NOMO-1 (cell line): ENCODE measurements at regions not wholly inside any gene's neighbourhood (a gene's known extent, or its start where the extent isn't known, plus 50 kb on each side); places are given as distances from the start of the nearest gene placed in this dataset.

Experiments used
- DNase-seq, 2 experiments: peaks; one replicate each; lab custom pipeline; 2025; ENCODE audit not compliant: unreplicated experiment in 2 of 2; lab: John Stamatoyannopoulos, UW

DNA sequence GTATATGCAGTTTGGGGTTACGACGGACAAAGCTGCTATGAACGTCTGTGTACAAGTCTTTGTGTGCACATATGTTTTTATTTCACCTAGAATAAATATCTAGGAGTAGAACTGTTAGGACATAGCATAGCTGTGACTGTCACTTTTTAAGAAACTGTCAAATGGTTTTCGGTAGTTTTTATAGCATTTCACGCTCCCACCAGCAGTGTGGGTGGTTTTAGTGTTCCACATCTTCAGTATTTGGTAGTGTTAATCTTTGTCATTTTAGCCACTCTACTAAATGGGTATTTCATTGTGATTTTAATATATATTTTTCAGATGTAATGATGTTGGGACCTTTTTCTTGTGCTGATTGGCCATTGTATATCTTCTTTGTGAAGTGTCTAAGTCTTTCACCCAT is 109.1 kb upstream of the BCAT1 start:
- no peak for DNase-seq

DNA sequence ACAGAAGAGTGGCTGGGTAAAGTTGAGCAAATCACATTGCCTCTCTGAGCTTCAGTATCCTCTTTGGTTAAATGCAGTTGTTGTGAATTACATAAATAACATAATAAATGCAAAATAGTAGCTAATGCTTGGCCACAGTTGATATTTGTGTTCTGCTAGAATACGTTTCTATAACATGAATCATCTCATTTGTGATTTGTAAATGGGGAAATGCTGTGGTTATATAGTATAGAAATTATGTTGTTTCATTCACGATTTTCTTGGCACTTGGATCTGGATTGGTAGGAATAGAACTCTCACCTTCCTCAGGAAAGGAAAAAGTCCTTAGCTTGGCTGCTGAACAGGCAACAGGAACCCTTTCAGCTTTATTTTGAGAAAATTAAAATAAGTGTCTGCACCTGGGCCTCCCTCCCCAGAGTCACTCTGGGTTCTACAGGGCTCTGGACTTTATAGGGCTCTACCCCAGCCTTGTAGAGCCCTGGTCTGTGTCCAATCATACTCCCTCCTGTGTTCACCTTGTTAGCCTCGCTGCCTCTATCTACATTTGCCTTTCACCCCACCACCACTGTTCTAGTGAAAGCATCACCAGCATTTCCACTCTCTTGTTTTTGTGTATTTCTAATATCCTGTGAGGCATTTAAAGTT is 107.7 kb upstream of the BCAT1 start:
- DNase-seq = peak in 1 of 2 experiments; percentile 36

DNA sequence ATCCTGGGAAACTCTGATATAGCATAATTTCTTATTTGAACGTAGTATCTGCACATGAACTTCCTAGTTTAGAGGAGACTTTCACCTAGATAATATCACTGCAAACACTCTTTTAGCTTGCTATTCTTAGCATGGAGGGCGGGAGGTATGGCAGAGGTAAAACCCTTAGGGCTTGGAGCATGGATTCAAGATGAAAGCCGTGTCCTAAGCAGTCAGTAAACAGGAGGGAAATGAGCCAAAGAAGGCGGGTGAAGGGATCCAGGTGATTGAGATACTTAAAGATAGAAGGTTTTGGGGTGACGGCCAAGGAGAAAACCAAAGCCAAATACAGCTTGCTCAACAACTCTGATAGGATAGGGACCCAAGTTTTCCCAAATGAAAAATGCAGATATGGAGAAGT is 107.1 kb upstream of the BCAT1 start:
- DNase-seq = no peak

DNA sequence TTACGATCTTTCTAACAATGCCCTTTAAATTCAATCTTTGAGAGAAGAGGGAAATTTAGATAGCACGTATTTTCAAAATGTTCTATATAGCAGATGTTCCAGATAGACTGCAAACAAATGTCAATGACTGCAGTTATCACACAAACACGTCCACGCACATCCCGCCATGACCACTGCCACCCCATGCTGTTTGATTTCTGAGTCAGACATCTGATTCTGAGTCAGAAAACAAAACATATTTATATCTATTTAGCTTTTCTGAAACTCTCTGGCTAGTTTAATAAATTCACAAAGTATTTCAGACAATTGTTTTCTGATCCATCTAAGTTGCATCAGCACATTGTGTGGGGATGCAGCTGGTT is 105.9 kb upstream of the BCAT1 start:
- DNase-seq = no peak

DNA sequence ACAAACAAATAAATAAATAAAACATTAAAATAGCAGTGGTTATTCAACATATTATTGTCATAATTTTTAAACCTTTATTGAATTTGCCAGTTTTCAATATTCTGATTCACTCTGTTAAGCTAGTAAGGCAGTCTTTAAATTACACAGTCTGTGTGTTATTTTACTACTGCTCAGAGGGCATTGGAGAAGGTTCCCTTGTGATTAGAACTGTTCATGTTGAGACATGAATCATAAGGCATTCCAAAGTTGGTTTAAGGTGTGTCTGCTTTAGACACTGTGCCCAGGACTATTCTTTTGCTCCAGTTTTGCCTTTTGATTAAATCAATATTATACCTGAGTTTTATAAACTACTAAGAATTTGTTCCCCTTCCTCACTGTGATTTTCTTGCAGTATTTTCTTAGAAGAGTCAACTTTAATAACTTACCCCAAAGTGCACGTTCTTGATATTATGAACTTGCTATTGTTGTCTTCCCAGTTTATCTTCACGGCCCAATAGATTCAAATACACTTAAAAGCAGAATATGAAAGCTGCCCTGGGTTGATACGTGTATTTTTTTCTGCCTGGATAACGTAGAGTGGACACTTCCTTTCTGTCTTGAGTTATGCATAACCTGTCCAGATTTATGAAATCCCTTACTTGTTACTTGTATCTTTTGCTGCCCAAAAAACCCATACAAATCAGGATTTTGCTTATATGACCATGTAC is 105.3 kb upstream of the BCAT1 start:
- DNase-seq = peak in 1 of 2 experiments; percentile 16

DNA sequence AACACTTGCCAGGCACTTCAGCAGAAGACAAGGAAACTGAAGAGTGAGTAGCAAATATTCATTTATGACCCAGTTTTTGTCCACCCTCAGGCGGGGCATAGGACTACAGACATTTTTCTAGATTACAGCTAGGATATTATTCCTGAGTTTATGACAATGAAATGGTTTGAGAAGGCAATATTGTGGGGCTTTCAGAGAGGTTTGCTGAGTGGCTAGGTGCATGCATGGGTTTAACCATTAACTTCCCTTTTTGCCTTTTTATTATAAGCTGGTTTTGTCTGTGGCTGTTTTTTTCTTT is 104.0 kb upstream of the BCAT1 start:
- DNase-seq = peak; percentile 62 to 77

DNA sequence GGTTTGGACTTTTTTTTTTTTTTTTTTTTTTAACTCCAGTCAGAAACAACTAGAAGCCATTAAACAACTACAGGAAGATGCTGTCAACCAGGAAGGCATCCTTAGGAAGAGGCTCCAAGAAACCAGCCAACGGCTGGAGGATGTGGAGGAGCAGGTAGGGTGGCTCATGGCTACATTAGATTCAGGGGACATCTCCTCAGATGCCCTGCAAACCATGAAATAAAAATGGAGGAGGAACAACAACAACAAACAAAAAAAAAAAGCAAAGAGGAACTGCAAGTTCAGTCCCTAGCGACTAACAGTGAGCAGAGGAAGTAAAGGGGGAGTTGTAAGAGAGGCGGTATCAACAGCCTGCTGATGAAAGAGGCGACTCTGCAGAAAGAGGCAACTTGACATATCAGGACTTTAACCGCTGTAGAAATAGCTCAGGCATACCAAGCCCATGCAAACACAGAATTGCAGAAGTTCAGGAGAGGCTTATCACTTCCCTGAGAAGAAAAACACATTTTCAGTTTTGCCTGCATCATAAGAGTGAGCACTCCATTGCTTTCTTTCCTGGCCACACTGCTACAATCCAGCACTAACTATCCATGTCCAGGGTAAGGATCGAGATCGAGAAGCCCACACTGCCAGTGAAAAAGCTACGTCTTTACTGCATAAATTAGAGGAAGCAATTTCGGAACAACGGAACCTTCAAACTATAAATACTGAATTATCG is 103.5 kb upstream of the BCAT1 start:
- peak; percentile 95 to 99 for DNase-seq

DNA sequence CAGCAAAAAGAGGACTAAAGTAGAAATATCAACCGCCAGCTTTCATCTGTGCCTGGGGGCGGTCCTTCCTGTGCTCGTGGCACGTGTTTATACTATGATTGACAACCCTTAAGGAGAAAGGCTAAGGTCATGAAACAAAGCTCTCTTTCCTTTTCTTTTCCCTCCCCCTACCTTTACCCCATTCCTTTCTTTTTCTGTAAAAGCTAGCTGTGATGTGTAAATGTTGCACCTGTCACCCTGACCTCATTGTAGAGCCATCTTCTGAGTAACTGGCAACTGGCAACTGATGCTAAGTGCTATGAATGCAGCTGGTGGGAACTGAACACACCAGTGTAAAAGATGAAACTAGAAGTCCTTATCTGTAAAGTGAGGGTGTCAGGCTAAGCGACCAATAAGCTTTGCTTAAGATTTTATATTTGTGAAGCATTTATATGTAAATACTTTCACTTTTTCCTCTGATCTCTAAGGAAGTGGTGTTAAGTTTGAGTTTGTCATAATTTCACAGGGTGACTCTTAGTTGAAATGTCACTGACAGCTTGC is 102.8 kb upstream of the BCAT1 start:
- DNase-seq = peak; percentile 61 to 82

DNA sequence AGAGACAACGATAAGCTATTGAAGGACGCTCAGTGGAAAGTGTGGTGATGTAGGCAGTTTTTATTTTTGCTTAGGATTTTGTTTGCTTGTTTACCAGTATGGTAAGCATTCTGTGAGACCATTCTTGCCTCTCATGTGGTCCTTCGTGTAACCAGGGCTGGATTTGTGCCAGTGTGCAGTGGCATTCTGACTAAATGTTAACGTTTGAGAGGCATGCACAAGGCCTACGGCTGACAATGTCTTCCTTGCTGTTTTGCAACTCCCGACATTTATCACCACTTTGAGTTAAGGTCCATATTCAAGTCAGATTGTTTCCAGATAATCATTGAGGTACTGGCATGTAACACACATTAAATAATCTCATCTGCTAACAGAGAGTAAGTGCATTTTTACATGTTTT is 102.3 kb upstream of the BCAT1 start:
- DNase-seq = no peak

DNA sequence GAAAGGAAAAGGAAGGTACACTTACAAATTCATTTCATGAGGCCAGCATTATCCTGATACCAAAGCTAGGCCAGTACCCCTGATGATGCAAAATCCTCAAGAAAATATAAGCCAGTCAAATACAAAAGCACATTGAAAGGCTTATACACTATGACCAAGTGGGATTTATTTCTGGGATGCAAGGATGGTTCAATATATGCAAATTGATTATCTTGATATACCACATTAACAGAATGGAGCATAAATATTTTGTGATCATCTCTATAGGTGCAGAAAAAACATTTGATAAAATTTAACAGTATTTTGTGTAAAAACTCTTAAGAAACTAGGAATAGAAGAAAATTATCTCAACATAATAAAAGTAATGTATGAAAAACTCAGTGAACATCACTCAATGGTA is 97.0 kb upstream of the BCAT1 start:
- DNase-seq = no peak

DNA sequence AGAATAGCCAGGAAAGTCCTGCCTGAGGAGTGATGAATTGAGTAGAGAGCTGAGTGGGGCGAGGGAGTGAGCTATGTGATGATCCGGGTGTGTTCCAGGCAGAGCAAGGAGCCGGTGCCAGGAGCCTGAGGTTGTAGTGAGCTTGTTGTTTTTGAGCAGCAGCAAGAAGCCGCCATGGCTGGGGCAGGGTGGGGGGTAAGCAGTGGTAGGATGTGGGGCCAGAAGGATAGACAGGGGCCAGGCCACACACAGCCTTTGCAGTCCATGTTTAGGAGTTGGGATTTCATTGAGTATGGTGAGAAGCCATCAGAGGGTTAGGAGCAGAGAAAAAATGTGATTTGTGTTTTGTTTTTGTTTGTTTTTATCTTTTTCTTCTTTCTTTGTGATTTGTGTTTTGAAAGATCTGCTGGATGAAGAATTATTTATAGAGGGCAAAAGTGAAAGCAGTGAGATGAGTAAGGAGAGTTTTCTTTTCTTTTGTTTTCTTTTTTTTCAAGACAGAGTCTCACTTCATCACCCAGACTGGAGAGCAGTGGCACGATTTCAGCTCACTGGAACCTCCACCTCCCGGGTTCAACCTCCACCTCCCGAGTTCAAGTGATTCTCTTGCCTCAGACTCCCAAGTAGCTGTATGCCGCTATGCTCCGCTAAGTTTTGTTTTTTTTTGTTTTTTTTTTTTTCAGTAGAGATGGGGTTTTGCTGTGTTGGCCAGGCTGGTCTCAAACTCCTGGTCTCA is 92.3 kb upstream of the BCAT1 start:
- no peak for DNase-seq

DNA sequence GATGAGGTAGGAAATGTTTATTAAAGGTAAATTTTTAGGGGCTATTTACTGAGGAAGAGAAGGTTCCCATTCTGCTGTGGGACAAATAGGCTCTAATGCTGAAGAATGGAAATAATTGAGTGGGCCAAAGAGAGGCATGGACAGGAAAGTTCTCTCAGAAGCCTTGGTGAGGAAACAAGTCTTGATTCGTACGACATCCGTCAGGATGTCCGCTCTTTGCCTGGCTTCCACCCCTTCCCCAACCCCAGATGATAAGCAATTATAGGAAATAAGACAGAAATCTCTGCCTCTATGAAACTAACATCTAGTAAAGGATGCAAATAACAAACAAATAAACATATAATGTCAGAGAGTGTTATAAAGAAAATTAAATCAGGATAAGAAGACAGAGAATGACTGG is 91.7 kb upstream of the BCAT1 start:
- no peak for DNase-seq

DNA sequence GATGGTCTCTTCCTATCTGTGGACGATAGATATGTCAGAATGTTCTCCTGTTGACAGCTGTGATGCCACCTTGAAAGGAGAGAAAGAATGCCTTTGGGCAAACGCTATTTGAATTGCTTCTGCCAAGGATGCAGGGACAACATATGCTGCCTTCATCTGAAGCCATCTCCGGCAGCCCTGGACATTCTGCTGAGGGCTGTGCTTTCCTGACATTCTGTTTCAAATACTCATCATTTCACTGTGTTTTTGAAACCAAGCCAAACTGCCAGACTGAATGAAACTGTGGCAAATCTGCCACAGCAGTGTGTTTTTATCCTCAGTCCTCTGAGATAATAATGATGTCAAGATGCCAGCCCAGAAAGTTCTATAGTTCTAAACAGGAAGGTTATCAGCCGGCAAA is 85.8 kb upstream of the BCAT1 start:
- DNase-seq = no peak

DNA sequence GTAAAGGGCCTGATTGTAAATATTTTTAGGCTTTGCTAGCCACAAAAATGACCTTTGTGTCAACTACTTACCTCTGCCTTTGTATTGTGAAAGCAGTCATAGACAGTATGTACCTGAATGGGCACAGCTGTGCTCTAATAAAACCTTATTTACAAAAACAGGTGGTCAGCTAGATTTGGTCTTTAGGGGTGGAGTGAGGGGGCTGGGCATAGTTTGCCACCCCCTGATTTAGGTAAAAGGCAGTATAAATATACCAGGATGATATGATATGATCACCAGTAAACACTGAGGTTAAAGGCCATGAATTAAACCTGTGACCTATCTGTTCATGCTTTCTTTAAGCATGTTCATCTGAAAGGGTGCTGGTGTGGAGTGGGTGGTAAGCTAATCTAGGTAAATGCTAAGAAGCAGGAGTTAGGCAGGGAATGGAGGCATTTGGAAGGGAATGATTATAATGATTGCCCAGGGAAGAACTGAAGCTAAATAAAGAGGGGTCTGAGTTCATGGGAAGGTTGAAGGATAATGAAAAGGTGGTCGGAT is 77.1 kb upstream of the BCAT1 start:
- DNase-seq = no peak

DNA sequence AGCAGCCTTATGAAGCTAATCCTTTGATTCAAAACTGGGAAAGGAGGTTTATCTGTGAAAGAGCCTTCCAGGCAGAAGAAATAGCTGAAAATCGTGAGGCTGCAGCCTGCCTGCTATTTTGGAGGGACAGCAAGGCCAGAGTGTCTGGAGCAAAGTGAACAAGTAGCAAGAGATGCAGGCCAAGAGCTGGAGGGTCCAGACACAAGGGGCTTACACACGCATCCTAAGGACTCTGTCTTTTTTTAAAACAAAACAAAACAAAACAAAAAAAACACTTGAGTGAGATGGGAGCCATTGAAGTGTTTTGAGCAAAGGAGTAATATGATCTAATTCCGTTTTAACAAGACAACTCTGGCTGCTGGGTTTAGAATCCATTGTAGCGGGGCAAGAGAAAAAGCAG is 76.4 kb upstream of the BCAT1 start:
- DNase-seq = no peak

DNA sequence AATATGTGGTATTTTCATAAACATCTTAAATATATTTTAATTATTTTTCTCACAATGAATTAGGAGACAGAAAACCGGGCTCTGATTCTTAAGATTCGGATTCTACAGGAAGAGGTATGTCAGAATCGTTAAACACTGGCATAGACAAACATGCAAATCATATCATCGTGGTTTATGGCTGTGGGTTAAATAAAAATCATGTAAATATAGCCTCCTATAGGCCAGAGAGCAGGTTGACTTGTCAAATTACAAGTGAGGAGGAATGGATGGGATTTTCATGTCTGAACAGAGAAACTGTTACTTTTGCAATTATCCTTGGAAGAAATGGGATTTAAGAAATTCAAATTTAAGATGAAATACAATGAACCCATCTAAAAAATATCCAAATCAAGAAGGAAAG is 74.9 kb upstream of the BCAT1 start:
- no peak for DNase-seq

DNA sequence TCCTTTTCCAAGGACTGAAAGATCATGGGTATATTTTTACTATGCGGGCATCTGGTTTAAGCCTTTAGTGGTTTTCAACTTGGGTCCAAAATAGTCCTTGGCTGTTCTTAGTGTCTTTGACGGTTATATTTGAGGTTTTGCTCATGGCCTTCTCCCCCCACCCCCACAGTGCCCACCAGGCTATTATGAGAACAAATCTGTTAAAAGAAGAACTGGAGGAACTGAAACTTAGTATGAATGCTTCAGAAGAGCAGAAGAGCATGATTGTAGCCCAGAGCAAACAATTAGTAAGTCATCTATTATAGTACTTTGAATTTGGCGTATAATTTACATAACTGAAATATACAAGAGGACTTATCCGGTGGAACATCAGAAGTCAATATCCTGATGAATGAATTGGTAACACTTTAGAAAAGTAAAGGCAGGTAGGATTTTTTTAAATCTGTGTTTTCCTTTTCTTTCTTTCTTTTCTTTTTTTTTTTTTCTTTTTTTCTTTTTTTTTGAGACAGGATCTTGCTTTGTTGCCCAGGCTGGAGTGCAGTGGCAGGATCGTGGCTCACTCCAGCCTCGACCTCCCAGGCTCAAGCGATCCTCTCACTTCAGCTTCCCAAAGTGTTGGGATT is 71.8 kb upstream of the BCAT1 start:
- DNase-seq = peak; percentile 85 to 91

DNA sequence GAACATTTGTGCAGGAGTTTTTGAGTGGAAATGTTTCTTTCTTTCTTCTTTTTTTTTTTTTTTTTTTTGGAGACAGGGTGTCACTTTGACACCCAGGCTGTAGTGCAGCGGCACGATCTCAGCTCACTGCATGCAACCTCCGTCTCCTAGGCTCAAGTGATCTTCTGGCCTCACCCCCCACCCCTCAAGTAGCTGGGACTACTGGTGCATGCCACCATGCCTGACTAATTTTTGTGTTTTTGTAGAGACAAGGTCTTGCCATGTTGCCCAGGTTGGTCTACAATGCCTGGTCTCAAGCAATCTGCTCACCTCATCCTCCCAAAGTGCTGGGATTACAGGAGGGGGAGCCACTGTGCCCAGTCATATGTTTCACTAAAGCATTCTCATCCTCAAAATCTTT is 69.2 kb upstream of the BCAT1 start:
- DNase-seq = no peak

DNA sequence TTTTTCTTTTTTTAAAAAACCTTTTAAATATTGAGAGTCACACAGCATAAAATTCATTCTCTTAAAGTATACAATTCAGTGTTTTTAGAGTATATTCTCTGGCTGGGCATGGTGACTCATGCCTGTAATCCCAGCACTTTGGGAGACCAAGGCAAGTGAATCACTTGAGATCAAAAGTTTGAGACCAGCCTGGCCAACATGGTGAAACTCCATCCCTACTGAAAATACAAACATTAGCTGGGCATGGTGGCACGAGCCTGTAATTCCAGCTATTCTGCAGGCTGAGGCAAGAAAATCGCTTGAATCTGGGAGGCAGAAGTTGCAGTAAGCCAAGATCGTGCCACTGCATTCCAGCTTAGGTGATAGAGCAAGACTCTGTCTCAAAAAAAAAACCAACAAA is 68.4 kb upstream of the BCAT1 start:
- DNase-seq = no peak

DNA sequence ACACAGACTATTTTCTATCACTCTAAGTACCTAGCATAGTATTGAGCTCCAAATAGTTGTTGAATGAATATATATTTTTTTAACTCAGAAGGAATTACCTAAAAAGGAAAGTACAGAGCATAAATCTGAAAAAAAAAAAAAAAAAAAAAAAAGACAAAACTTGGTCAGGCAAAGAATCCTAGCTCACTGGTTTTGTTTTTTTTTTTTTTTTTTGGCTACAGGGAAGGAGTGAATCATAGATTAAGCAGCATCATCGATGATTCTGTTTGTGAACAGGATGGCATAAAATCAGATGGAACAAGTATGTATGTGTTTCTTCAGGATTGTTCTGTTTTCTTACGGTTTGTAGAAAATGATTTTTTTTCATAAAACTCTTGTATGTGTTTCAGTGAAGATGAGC is 66.1 kb upstream of the BCAT1 start:
- DNase-seq = no peak

DNA sequence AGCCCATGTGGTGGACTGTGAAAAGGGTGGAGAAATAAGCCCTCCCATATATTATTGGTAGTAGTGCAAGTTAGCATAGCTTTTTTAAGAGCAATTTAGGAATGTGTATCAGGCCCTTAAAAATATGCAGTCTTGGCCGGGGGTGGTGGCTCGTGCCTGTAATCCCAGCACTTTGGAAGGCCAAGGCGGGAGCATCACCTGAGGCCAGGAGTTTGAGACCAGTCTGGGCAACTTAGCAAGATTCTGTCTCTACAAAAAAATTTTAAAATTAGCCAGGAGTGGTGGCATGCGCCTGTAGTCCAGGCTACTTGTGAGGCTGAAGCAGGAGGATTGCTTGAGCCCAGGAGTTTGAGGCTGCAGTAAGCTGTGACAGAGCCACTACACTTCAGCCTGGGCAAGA is 64.2 kb upstream of the BCAT1 start:
- no peak for DNase-seq
